ENCODE measurements at regions not wholly inside any gene's neighbourhood (a gene's known extent, or its start where the extent isn't known, plus 50 kb on each side); places are given as distances from the start of the nearest gene placed in this dataset.
"Not testable (repeated sequence)": the region's sequence is repeated elsewhere in the genome, so short reads cannot be mapped to it uniquely, and the experiment has no call there.

DNA sequence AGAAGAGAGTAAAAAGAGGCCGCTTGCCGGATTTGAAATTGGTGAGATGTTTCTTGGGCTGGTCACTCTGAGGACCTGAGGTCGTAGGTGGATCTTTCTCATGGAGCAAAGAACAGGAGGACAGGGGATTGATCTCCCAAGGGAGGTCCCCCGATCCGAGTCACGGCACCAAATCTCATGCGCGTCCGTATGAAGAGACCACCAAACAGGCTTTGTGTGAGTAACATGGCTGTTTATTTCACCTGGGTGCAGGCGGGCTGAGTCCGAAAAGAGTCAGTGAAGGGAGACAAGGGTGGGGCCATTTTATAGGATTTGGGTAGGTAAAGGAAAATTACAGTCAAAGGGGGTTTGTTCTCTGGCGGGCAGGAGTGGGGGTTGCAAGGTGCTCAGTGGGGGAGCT is 803.6 kb upstream of the ID2 start:
- DNase-seq, result not testable (repeated sequence)

DNA sequence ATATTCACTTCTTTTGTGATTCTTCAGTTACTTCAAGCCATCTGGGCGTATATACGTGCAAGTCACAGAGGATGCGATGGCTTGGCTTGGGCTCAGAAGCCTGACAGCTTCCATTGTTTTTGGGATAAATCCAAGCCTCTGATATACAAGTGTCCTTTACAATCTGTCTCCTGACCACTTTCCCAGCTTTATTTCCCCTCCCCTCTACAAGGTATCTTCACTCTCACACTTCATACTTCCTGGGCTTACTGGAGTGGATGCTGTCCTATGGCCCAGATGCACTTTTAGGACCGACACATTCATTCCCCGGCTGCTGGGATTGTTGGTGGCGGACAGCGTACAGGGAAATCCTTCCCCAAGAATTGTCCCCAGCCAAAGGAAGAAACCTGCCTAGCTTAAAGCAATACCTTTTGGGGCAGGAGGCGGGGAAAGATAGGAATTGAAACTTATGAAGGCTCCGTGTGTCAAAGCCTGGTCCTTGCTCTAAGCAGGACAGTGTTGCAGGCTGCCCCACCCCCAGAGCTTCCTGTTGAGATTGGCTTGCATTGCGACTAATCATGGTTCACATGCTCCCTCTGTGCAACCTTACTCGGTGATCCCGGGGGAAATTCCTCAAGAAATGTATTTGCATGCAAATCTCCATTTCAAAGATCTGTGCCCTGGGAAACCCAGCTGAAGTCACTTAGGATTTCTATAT is 802.9 kb upstream of the ID2 start:
- DNase-seq, result no peak

DNA sequence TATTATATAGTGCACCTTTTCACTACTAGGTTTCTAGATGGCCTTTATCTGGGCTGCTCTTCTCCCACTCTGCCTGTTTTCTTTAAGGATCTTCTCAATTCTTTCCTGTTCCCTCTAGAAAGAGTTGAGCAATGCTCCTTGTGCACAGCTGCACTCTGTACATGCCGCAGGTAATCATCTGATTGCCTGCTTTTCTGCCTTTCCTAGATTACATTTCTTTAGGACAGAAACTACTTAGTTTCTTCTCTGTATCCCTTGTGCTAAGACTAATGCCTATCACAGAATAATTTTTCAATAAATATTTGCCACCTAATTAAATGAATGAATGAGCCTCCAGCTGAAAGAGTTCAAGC is 802.4 kb upstream of the ID2 start:
- DNase-seq, result no peak

GRCh38 chr2:7880126-7880525 is 801.7 kb upstream of the ID2 start:
- no peak for DNase-seq

DNA sequence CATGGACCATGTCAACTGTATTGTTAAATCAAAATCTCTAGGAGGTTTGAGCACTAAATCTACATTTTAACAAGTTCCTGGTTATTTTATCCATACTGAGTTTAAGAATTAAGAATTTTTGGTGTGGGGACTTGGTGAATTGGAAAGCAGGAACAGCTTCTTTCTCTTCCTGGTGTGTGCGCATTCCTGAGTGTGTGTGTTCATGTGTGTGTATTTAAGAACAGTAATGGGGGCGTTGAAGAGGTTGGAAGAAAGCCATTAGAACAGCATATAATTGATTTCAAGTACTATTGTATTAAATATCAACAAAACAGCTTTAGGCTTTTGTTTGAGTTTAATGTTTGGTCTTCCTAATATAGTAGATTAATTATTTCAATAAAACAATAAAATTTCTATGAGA is 801.3 kb upstream of the ID2 start:
- no peak for DNase-seq

DNA sequence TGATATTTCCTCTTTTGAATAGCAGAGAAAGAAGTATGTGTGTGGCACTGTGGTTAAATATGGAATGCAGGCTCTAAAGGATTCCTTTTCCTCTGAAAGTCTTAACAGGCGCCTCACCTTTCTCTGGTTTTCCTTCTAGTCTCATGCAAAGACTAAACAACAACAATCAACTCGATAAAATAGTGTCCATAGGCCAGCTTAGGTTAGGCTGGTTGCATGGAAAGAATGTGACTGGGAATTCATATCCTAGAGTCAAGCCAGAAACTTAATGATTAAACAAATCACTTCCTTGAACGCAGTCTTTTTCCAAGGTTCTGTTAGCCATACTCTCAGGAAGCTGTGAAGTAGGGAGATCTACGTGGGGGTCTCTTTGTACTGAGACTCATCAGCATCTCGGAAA is 800.8 kb upstream of the ID2 start:
- DNase-seq, result no peak

DNA sequence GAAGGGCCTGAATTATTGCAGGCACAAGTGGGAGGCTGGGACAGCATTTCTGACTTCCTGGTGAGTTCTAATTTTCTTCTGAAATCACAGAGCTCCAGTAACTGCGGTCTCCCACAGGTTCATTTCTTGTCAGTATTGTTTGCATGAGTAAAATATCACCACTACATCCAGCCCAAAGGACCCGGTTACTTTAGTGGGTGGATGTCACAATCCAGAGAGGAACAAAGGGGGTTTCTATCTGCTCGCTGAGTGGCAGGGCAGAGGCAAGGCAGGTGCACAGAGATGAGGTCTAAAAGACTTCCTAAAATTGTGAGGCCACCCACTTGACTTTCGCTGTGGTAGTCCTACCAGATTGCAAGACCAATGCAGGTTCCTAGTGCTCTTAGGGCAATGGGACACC is 800.4 kb upstream of the ID2 start:
- DNase-seq, result no peak

DNA sequence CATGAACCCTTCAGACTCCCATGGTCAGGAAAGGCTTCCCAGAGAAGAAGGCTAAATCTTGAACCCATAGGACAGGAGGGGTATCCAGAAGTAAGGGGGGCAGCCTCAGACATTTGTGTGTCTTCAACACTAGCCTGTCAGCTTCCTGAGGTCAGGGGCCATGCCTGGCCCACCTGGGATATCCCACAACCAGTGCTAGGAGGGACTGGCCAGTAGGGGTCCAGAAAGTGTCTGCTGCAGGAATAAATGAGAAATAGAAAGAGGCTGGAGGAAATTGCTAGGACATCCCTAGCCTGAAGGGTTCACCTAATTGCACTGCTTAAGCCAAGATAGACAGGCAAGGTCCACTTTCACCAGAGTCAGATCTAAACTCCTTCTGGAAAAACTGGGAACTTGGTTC is 799.6 kb upstream of the ID2 start:
- no peak for DNase-seq

DNA sequence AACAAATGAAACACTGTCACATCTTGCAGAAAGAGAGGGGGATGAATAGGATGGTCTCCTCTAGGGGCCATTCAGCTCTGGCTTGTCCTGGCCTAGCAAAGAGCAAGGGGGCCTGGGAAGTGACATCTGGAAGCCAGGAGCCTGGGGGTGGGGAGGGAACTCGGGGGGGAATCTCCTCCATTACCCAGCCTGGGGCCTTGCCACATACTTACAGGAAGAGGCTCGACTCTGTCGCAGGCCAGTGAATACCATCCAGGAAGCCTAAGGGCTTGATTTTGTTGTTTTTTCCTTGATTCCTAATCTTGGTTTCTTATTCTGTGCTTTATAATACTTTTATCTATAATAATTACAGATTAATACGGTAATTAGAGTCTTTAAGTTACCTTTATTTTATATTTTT is 797.5 kb upstream of the ID2 start:
- DNase-seq, result no peak

GRCh38 chr2:7886666-7887065 is 795.2 kb upstream of the ID2 start:
- no peak for DNase-seq

DNA sequence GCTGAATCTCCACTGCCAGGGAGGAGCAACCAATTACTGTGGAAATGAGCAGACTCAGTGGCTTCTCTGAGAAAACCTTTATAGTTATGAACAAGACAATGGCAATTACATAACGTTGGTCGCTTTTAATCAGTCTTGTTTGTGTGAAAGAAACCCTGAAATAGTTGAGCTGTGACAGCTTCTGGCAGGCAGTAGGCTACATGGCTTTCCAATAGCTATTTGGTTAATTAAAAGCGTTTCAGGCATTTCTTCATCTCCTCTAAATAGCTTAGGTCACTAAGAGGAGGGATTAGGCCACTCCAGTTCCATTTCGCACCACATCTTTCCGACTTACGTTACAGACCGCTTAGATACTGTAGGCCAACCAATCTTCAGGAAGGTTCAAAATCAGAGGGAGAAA is 794.4 kb upstream of the ID2 start:
- no peak for DNase-seq

GRCh38 chr2:7888876-7889275 is 793.0 kb upstream of the ID2 start:
- DNase-seq, result no peak

DNA sequence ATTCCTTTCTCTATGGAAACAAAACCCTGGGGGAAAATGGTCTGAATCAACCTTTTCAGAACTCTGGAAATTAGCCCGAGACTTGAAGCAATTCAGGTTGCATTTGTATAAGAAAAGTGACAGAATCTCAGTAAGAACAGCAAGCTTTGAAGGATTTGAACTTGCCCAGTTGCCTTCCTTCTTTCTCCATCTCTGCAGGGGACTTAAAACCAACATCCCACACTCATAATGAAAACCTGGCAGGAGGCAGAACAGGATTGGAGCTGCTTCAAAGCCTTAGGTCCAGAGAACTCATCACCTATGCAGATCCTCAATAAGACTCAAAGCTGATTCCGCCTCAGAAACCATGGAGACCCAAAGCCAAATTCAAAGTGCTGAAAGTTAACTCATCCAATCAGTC is 790.5 kb upstream of the ID2 start:
- no peak for DNase-seq

- no peak for DNase-seq
Observed at GRCh38 chr2:7895289-7895688, 786.6 kb upstream of the ID2 start.

DNA sequence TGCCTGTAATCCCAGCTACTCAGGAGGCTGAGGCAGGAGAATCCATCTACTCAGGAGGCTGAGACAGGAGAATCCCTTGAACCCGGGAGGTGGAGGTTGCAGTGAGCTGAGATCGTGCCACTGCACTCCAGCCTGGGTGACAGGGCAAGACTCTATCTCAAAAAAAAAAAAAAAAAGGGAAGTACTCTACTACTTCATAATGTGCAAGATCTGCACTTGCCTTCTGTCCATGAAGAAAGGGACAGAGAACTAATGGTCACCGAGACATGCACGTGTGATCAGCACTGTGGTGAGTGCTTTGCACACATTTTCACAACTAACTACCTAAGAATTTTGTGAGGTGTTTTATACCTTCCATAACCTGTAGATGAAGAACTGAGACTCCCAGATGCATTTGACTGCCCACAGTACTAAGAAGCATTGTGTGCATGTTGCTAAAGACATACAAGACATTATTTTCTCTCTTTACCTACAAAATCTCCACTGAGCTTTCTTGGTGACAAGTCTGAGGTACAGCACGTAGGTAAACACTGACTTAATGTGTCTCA is 784.8 kb upstream of the ID2 start:
- no peak for DNase-seq

DNA sequence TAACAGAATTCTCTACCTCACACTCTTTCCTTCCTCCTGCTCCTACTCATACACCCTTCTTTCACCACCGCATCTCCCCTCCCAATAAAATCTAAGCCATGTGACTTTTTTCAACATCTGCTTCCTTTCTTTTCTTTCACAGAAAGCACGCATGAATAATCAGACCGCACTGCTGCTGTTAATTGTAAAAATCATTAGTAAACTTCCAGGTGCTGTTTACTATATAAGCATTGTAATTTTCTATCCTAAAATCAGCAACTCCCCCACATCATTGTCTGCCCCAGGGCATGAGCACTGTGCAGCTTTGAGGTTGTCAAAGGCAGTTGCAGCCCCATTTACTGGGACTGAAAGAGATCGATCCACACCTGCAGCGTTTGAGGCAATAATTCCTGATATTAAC is 782.6 kb upstream of the ID2 start:
- DNase-seq, result no peak

DNA sequence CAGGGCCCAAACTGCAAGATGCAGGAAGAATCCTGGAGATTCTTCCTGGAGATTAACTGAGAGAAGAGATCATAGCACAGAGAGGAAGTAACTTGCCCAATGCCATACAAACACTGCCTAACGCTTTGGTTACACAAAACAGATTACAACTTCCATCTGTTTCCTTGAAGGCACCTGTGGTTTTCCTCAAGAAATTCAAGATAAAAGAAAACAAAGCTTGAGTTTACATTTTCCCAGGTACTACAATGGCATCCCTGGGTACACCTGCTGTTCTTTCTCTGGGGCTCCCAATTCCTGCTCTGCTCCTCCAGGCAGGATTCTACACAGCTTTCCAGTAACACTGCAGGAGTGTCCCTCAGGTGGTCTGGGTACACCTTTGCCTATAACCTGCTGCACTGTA is 781.9 kb upstream of the ID2 start:
- DNase-seq, result no peak

GRCh38 chr2:7900593-7900992 is 781.3 kb upstream of the ID2 start:
- no peak for DNase-seq

- no peak for DNase-seq
Observed at GRCh38 chr2:7902251-7902765, 779.5 kb upstream of the ID2 start.

DNA sequence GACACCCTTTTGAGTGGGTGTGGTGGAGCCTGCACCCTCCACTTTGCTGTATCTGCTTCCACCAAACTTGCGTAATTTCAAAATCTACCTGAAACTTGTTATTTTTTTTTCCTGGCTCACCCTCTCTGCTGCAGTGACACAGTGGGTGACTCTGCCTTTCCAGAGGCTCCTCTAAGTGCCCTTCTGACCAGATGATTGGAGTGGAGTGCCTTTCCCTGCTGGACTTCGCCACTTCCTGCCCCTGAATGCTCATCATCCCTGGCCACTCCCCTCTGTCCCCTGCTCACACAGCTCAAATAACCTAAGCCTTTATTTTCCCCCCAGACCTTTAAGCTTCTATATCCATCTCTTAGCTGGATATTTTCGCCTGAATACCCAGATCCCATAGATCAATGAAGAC is 777.5 kb upstream of the ID2 start:
- DNase-seq, result no peak

DNA sequence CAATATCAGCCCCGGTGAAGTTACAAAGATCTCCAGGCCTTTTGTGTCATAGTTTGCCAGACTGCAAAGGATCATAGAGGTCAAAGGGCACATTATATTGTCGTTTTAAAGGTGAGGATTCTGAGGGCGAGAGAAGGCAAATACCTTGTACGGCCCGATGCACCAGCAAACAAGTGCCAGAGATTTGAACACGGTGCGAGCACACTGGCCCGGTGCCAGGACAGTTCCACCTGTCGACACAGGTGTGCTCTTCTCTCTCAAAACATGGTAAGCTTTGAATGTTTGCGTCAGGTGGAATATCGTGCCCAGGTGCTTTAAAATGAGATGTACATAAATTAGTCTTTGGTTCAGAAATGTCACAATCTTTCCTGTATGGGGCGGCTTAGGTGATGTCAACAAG is 776.1 kb upstream of the ID2 start:
- DNase-seq, result no peak

DNA sequence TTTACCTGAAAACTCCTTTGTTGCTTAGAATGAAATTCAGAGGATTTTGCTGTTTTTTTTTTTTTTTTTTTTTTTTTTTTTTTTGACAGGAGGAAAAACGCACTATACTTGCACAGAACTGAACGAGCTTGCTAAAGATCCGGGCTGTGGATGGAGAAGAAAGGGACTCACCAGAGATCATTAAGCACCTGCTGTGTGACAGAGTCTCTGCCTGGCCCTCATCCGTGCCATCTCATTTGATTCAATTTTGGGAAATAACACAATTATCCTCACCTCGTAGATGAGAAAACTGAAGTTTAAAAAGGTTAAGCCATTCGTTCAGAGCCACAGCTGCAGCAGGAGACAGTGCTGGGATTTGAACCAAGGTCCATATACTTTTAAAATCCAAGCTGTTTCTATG is 775.4 kb upstream of the ID2 start:
- DNase-seq, result no peak

DNA sequence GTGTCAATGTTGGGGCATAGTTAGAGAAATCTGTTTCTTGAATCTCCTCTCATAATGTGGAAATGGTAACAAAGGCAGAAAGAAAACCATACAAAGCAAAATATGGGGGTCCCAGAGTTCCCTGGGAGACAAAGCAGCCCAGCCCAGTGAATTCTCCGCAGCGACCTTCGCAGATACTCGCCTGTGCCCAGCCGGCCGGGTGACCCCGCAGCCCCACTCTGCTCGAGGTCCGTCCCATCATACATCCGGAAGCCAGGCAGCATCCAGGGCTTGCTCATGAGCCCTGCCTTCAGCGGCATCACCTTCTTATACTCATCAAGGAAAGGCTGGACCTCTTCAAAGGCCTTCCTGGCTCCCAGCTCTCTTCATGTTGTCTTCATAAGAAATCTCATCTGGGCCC is 774.8 kb upstream of the ID2 start:
- DNase-seq, result no peak

- DNase-seq, result no peak
Observed at GRCh38 chr2:7910752-7911151, 771.1 kb upstream of the ID2 start.

DNA sequence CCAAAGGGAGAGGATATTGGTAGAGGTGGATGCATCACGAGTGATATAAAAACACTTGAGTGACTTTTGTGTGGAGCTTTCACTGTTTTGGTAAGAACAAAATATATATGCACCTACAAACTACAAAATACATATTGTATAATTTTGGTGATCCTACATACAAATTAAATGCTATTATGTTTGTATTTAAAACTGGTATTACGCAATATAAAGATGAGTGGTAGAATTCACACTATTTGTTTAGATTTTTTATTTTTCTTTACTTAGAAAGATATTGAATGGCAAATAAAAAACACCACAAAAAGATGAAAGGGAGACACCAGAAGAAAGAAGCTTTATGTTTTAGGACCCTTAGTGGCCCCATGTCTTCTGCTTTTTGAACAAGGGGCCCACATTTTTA is 770.7 kb upstream of the ID2 start:
- DNase-seq, result no peak

Measured in GOT3 (cell line).